ENCODE measurements at regions not wholly inside any gene's neighbourhood (a gene's known extent, or its start where the extent isn't known, plus 50 kb on each side); places are given as distances from the start of the nearest gene placed in this dataset.

GRCh38 chrX:39058724-39059123 lies 257.5 kb downstream of the MID1IP1 start:
- H3K9me3 ChIP-seq (ENCODE audit: control insufficient read depth, insufficient read depth, low read depth, low read length), result no peaks in the 10 kb centered on the region
- no peaks in the 10 kb centered on the region for H3K36me3 ChIP-seq (ENCODE audit: control insufficient read depth in 2 of 2, insufficient read depth in 1 of 2, low read length in 2 of 2)
- CTCF ChIA-PET, result no interaction called here
- POLR2A ChIA-PET, result no interaction called here
- H3K4me3 ChIP-seq (ENCODE audit: low read depth, low read length), result no peak overlapping the region
- no peaks in the 10 kb centered on the region for H3K4me1 ChIP-seq (ENCODE audit: control insufficient read depth, insufficient read depth, low read length)
- no peak overlapping the region for H3K27ac ChIP-seq (ENCODE audit: extremely low read depth, low read depth, low read length)
- TF ChIP-seq SCRT2 (tag by site-specific recombination; IDR thresholded peaks at IDR 0.05) (peak; percentile 44; the same call in 1 of the 2 replicates), YY1 (tag by site-specific recombination; IDR thresholded peaks at IDR 0.05) (no peak), ZNF292 (tag by site-specific recombination; IDR thresholded peaks at IDR 0.05; ENCODE audit: borderline replicate concordance, low read depth) (no peak), ZNF169 (tag by site-specific recombination; IDR thresholded peaks at IDR 0.05) (no peak), ZNF175 (tag by site-specific recombination; IDR thresholded peaks at IDR 0.05) (no peak)

- Histone ChIP-seq H3K9me3 (ENCODE audit: control insufficient read depth, insufficient read depth, low read depth, low read length) (no peaks in the 10 kb centered on the region), H3K36me3 (ENCODE audit: control insufficient read depth in 2 of 2, insufficient read depth in 1 of 2, low read length in 2 of 2) (no peaks in the 10 kb centered on the region), H3K4me3 (ENCODE audit: low read depth, low read length) (no peak overlapping the region), H3K4me1 (ENCODE audit: control insufficient read depth, insufficient read depth, low read length) (no peaks in the 10 kb centered on the region), H3K27ac (ENCODE audit: extremely low read depth, low read depth, low read length) (no peak overlapping the region)
- ChIA-PET CTCF (no interaction called here), POLR2A (no interaction called here)
- no peak for TF ChIP-seq ZNF169 (tag by site-specific recombination; IDR thresholded peaks at IDR 0.05)
- no peak for TF ChIP-seq ZBTB20 (tag by site-specific recombination; IDR thresholded peaks at IDR 0.05)
- TF ChIP-seq ZNF394 (tag by site-specific recombination; IDR thresholded peaks at IDR 0.05; ENCODE audit: borderline replicate concordance), result no peak
- no peak for TF ChIP-seq ZNF571 (tag by site-specific recombination; IDR thresholded peaks at IDR 0.05)
Observed at GRCh38 chrX:39059866-39060265, 258.6 kb downstream of the MID1IP1 start.

- TF ChIP-seq ZNF341 (tag by site-specific recombination; IDR thresholded peaks at IDR 0.05; ENCODE audit: low read depth) (no peak), ZNF155 (tag by site-specific recombination; IDR thresholded peaks at IDR 0.05) (no peak), ZNF530 (tag by site-specific recombination; IDR thresholded peaks at IDR 0.05; ENCODE audit: low read depth) (no peak), TCF7L2 (IDR thresholded peaks at IDR 0.05; ENCODE audit: borderline replicate concordance, low read depth, low read length) (no peak), HOXD13 (CRISPR knock-in tag; IDR thresholded peaks at IDR 0.05; ENCODE audit: borderline replicate concordance) (no peak), ZNF449 (tag by site-specific recombination; IDR thresholded peaks at IDR 0.05) (no peak), ZNF600 (tag by site-specific recombination; IDR thresholded peaks at IDR 0.05) (no peak), ZNF521 (tag by site-specific recombination; IDR thresholded peaks at IDR 0.05) (no peak), ZNF146 (tag by site-specific recombination; IDR thresholded peaks at IDR 0.05) (no peak), SP7 (tag by site-specific recombination; IDR thresholded peaks at IDR 0.05) (no peak)
- no peak overlapping the region for H3K4me3 ChIP-seq (ENCODE audit: low read depth, low read length)
- H3K36me3 ChIP-seq (ENCODE audit: control insufficient read depth in 2 of 2, insufficient read depth in 1 of 2, low read length in 2 of 2), result no peaks in the 10 kb centered on the region
- ChIA-PET POLR2A (no interaction called here), CTCF (no interaction called here)
- no peak overlapping the region for H3K27ac ChIP-seq (ENCODE audit: extremely low read depth, low read depth, low read length)
- no peaks in the 10 kb centered on the region for H3K4me1 ChIP-seq (ENCODE audit: control insufficient read depth, insufficient read depth, low read length)
- no peaks in the 10 kb centered on the region for H3K9me3 ChIP-seq (ENCODE audit: control insufficient read depth, insufficient read depth, low read depth, low read length)
Observed at GRCh38 chrX:39063037-39063436, 261.8 kb downstream of the MID1IP1 start.

GRCh38 chrX:39063702-39064101 lies 262.4 kb downstream of the MID1IP1 start:
- CTCF ChIA-PET, result no interaction called here
- no peak overlapping the region for H3K27ac ChIP-seq (ENCODE audit: extremely low read depth, low read depth, low read length)
- POLR2A ChIA-PET, result no interaction called here
- TF ChIP-seq HOXC10 (CRISPR knock-in tag; IDR thresholded peaks at IDR 0.05) (no peak), ZNF645 (tag by site-specific recombination; IDR thresholded peaks at IDR 0.05) (no peak), ZNF777 (tag by site-specific recombination; IDR thresholded peaks at IDR 0.05; ENCODE audit: borderline replicate concordance) (no peak), ZNF792 (tag by site-specific recombination; IDR thresholded peaks at IDR 0.05) (no peak), ZNF48 (tag by site-specific recombination; IDR thresholded peaks at IDR 0.05) (no peak), ZNF175 (tag by site-specific recombination; IDR thresholded peaks at IDR 0.05) (no peak), ZSCAN18 (tag by site-specific recombination; IDR thresholded peaks at IDR 0.05) (no peak), SP2 (tag by site-specific recombination; IDR thresholded peaks at IDR 0.05) (no peak), YY1 (tag by site-specific recombination; IDR thresholded peaks at IDR 0.05) (no peak), ZNF585B (tag by site-specific recombination; IDR thresholded peaks at IDR 0.05) (no peak), ZNF701 (tag by site-specific recombination; IDR thresholded peaks at IDR 0.05) (no peak)

More at GRCh38 chrX:39063702-39064101, 262.4 kb downstream of the MID1IP1 start:
- H3K36me3 ChIP-seq (ENCODE audit: control insufficient read depth in 2 of 2, insufficient read depth in 1 of 2, low read length in 2 of 2), result no peaks in the 10 kb centered on the region
- no peaks in the 10 kb centered on the region for H3K4me1 ChIP-seq (ENCODE audit: control insufficient read depth, insufficient read depth, low read length)
- no peaks in the 10 kb centered on the region for H3K9me3 ChIP-seq (ENCODE audit: control insufficient read depth, insufficient read depth, low read depth, low read length)
- no peak overlapping the region for H3K4me3 ChIP-seq (ENCODE audit: low read depth, low read length)

Measured in HEK293 (cell line).